Adrenal gland (tissue), 9 donors: ENCODE measurements at regions not wholly inside any gene's neighbourhood (a gene's known extent, or its start where the extent isn't known, plus 50 kb on each side); places are given as distances from the start of the nearest gene placed in this dataset.
A peak's percentile ranks its signal among the peaks of the same experiment; 100 is the strongest.

Experiments
- DNase-seq, 7 donors: peaks; one replicate each; pipeline ENCODE4 v3.0.0-alpha.2; 2019 to 2020
- H3K27ac ChIP-seq, 5 donors: fragments of 200-600 bp; sonication (generic) in 4 of 5; 1 replicate in 3 of 5; 2 replicates in 2 of 5; pipeline versions ENCODE4 v1.5.1 to v1.8.0; 2016 to 2020; ENCODE audit warnings: mild to moderate bottlenecking in 1 of 5
- H3K27me3 ChIP-seq: fragments of 200-600 bp; 2 replicates; pipeline ENCODE4 v1.8.0; 2021
- H3K36me3 ChIP-seq, 2 donors: fragments of 200-600 bp; replicated peaks in 1 of 2; 1 replicate in 1 of 2; 2 replicates in 1 of 2; pipeline versions ENCODE4 v1.5.1 to v1.8.0; 2018 to 2022
- H3K4me1 ChIP-seq, 2 donors: fragments of 200-600 bp; replicated peaks in 1 of 2; 1 replicate in 1 of 2; 2 replicates in 1 of 2; pipeline versions ENCODE4 v1.5.1 to v1.8.0; 2018 to 2021
- H3K4me3 ChIP-seq, 4 donors: fragments of 200-600 bp; sonication (generic) in 3 of 4; one replicate each; pipeline ENCODE4 v1.5.1; 2016 to 2018
- H3K9me3 ChIP-seq, 3 donors: fragments of 200-600 bp; sonication (generic) in 1 of 3; replicated peaks in 1 of 3; 1 replicate in 2 of 3; 2 replicates in 1 of 3; pipeline versions ENCODE4 v1.5.1 to v1.8.0; 2016 to 2021
- CTCF ChIP-seq, 6 experiments: fragments of 450-650 bp in 4 of 6; fragments of 200-600 bp in 2 of 6; sonication (generic) in 1 of 6; IDR thresholded peaks; 1 replicate in 5 of 6; 2 replicates in 1 of 6; pipeline versions ENCODE4 v1.5.1 to v1.8.0; 2016 to 2021; ENCODE audit warnings: antibody characterized with exemption in 6 of 6, mild to moderate bottlenecking in 2 of 6, moderate library complexity in 1 of 6
- POLR2A ChIP-seq, 2 donors: fragments of 450-650 bp; IDR thresholded peaks; one replicate each; pipeline ENCODE4 v1.6.1; 2017; ENCODE audit warnings: antibody characterized with exemption in 2 of 2, mild to moderate bottlenecking in 2 of 2, moderate library complexity in 1 of 2
- WGBS, 4 donors: extraction: QIAGEN DNeasy Blood & Tissue Kit in 2 of 4; methylation state at CpG; one replicate each; pipeline versions ENCODE4 v1.1.5 to v1.1.7; 2013 to 2017; 5-methylcytosine and 5-hydroxymethylcytosine counted together
- intact Hi-C, 2 donors: fragments of 100-400 bp; cut with DNase I; formaldehyde crosslinking; loops; one replicate each; pipeline versions ENCODE4 v1.14.1 to v1.15.0; 2022 to 2023
- donor health status: healthy with polysubstance abuse.
- donor health status: Bipolar disorder and iron deficiency.
- donor health status: DM: yes; HTN: yes; CAD: no.
- donor health status: DM: no; HTN: no; CAD: no.
- donor health status: DM: no; HTN: no; CAD: no.

- no peaks in the 10 kb centered on the region for H3K4me1 ChIP-seq
- intact Hi-C loops, result no loop called here
- no peaks in the 10 kb centered on the region for H3K9me3 ChIP-seq
- H3K27ac ChIP-seq, result no peak overlapping the region
- TF ChIP-seq CTCF (IDR thresholded peaks at IDR 0.05), result no peak
- no peak for TF ChIP-seq POLR2A (IDR thresholded peaks at IDR 0.05)
- no peaks in the 10 kb centered on the region for H3K27me3 ChIP-seq
- 76 to 82% (median 78%) methylated on average over 8 to 15 of the region's 15 CpGs for WGBS, 4 donors
- no peak for DNase-seq
- no peak overlapping the region for H3K4me3 ChIP-seq
- no peaks in the 10 kb centered on the region for H3K36me3 ChIP-seq
Measured at GRCh38 chr1:25024615-25025350, 94.7 kb upstream of the RUNX3 start.

- Histone ChIP-seq H3K9me3 (no peaks in the 10 kb centered on the region), H3K4me1 (no peaks in the 10 kb centered on the region), H3K27me3 (no peaks in the 10 kb centered on the region), H3K27ac (no peak overlapping the region), H3K36me3 (no peaks in the 10 kb centered on the region), H3K4me3 (no peak overlapping the region)
- intact Hi-C loops, result no loop called here
- WGBS, 4 donors, result 88 to 89% (median 89%) methylated on average over 5 of the region's 5 CpGs; no CpG with 5 or more reads in 1 of the 4 donors
- DNase-seq, result no peak
- no peak for TF ChIP-seq CTCF (IDR thresholded peaks at IDR 0.05)
- TF ChIP-seq POLR2A (IDR thresholded peaks at IDR 0.05), result no peak
Measured at GRCh38 chr1:25023826-25024225, 93.8 kb upstream of the RUNX3 start.

GRCh38 chr1:25023190-25023578, 93.1 kb upstream of the RUNX3 start:
- no peak overlapping the region for H3K4me3 ChIP-seq
- H3K27ac ChIP-seq, result peak overlapping the region in 1 of 5 donors; percentile 70
- H3K36me3 ChIP-seq, result no peaks in the 10 kb centered on the region
- no peaks in the 10 kb centered on the region for H3K4me1 ChIP-seq
- intact Hi-C loops, result no loop called here
- no peaks in the 10 kb centered on the region for H3K27me3 ChIP-seq
- H3K9me3 ChIP-seq, result no peaks in the 10 kb centered on the region
- no peak for DNase-seq
- 71 to 83% (median 77%) methylated on average over 6 of the region's 6 CpGs for WGBS, 4 donors
- TF ChIP-seq CTCF (IDR thresholded peaks at IDR 0.05) (no peak), POLR2A (IDR thresholded peaks at IDR 0.05) (no peak)

- H3K27ac ChIP-seq, result peak overlapping the region in 2 of 5 donors; percentile 38 to 70
- H3K27me3 ChIP-seq, result no peaks in the 10 kb centered on the region
- TF ChIP-seq POLR2A (IDR thresholded peaks at IDR 0.05), result no peak
- TF ChIP-seq CTCF (IDR thresholded peaks at IDR 0.05), result no peak
- no peaks in the 10 kb centered on the region for H3K36me3 ChIP-seq
- H3K4me1 ChIP-seq, result no peaks in the 10 kb centered on the region
- no peak overlapping the region for H3K4me3 ChIP-seq
- peak; percentile 46 to 76 (median 72) for DNase-seq
- intact Hi-C loops, result no loop called here
- H3K9me3 ChIP-seq, result no peaks in the 10 kb centered on the region
- 35 to 54% (median 45%) methylated on average over 8 to 20 of the region's 20 CpGs for WGBS, 4 donors
Measured at GRCh38 chr1:25022361-25023189, 92.5 kb upstream of the RUNX3 start.
